Duodenal mucosa (tissue), 2 donors: ENCODE measurements at regions not wholly inside any gene's neighbourhood (a gene's known extent, or its start where the extent isn't known, plus 50 kb on each side); places are given as distances from the start of the nearest gene placed in this dataset.

Experiments used
- H3K27ac ChIP-seq: one replicate; pipeline ENCODE4 v1.7.0; 2013; ENCODE audit warnings: low read depth, low read length
- H3K27me3 ChIP-seq, 2 donors: one replicate each; pipeline ENCODE4 v1.7.0; 2013; ENCODE audit warnings: low read length in 2 of 2, control low read depth in 1 of 2; ENCODE audit not compliant: insufficient read depth in 2 of 2, control insufficient read depth in 1 of 2
- H3K36me3 ChIP-seq, 2 donors: one replicate each; pipeline ENCODE4 v1.7.0; 2013; ENCODE audit warnings: low read length in 2 of 2, control low read depth in 1 of 2; ENCODE audit not compliant: insufficient read depth in 2 of 2, control insufficient read depth in 1 of 2
- H3K4me1 ChIP-seq, 2 donors: one replicate each; pipeline ENCODE4 v1.7.0; 2013; ENCODE audit warnings: low read length in 2 of 2, control low read depth in 1 of 2; ENCODE audit not compliant: insufficient read depth in 2 of 2, control insufficient read depth in 1 of 2
- H3K4me3 ChIP-seq, 2 donors: one replicate each; pipeline ENCODE4 v1.7.0; 2013; ENCODE audit warnings: low read length in 2 of 2, low read depth in 1 of 2
- H3K9ac ChIP-seq, 2 donors: one replicate each; pipeline ENCODE4 v1.7.0; 2013; ENCODE audit warnings: low read length in 2 of 2, low read depth in 1 of 2
- H3K9me3 ChIP-seq, 2 donors: one replicate each; pipeline ENCODE4 v1.7.0; 2013; ENCODE audit warnings: low read length in 2 of 2, control low read depth in 1 of 2; ENCODE audit not compliant: control insufficient read depth in 1 of 2

GRCh38 chrX:110408949-110409588, 50.4 kb downstream of the RTL9 start:
- Histone ChIP-seq H3K4me3 (no peak overlapping the region), H3K27ac (no peak overlapping the region), H3K4me1 (no peaks in the 10 kb centered on the region), H3K9ac (no peak overlapping the region), H3K36me3 (no peaks in the 10 kb centered on the region), H3K27me3 (no peaks in the 10 kb centered on the region), H3K9me3 (no peaks in the 10 kb centered on the region)

GRCh38 chrX:110409925-110410324, 51.3 kb downstream of the RTL9 start:
- Histone ChIP-seq H3K4me1 (no peaks in the 10 kb centered on the region), H3K36me3 (no peaks in the 10 kb centered on the region), H3K4me3 (no peak overlapping the region), H3K27ac (no peak overlapping the region), H3K9ac (no peak overlapping the region), H3K9me3 (no peaks in the 10 kb centered on the region), H3K27me3 (no peaks in the 10 kb centered on the region)

- no peaks in the 10 kb centered on the region for H3K9me3 ChIP-seq
- H3K36me3 ChIP-seq, result no peaks in the 10 kb centered on the region
- H3K4me1 ChIP-seq, result no peaks in the 10 kb centered on the region
- H3K9ac ChIP-seq, result no peak overlapping the region
- H3K27me3 ChIP-seq, result no peaks in the 10 kb centered on the region
- no peak overlapping the region for H3K27ac ChIP-seq
- H3K4me3 ChIP-seq, result no peak overlapping the region
Measured at GRCh38 chrX:110410603-110411002, 52.0 kb downstream of the RTL9 start.

GRCh38 chrX:110412971-110413726, 54.5 kb downstream of the RTL9 start:
- H3K4me3 ChIP-seq, result no peak overlapping the region
- no peaks in the 10 kb centered on the region for H3K27me3 ChIP-seq
- no peaks in the 10 kb centered on the region for H3K36me3 ChIP-seq
- no peaks in the 10 kb centered on the region for H3K4me1 ChIP-seq
- H3K9ac ChIP-seq, result no peak overlapping the region
- no peaks in the 10 kb centered on the region for H3K9me3 ChIP-seq
- no peak overlapping the region for H3K27ac ChIP-seq

GRCh38 chrX:110413727-110414124, 55.1 kb downstream of the RTL9 start:
- Histone ChIP-seq H3K9me3 (no peaks in the 10 kb centered on the region), H3K36me3 (no peaks in the 10 kb centered on the region), H3K4me3 (no peak overlapping the region), H3K27ac (no peak overlapping the region), H3K4me1 (peaks cover 0 to 1% of the 10 kb centered on the region in 2 donors), H3K27me3 (no peaks in the 10 kb centered on the region), H3K9ac (no peak overlapping the region)

GRCh38 chrX:110414273-110414672, 55.6 kb downstream of the RTL9 start:
- no peak overlapping the region for H3K9ac ChIP-seq
- no peak overlapping the region for H3K27ac ChIP-seq
- no peaks in the 10 kb centered on the region for H3K27me3 ChIP-seq
- no peaks in the 10 kb centered on the region for H3K36me3 ChIP-seq
- peaks cover 0 to 5% of the 10 kb centered on the region in 2 donors for H3K4me1 ChIP-seq
- no peaks in the 10 kb centered on the region for H3K9me3 ChIP-seq
- H3K4me3 ChIP-seq, result no peak overlapping the region

- Histone ChIP-seq H3K27me3 (no peaks in the 10 kb centered on the region), H3K4me1 (peaks cover 0 to 5% of the 10 kb centered on the region in 2 donors), H3K4me3 (no peak overlapping the region), H3K36me3 (no peaks in the 10 kb centered on the region), H3K9me3 (no peaks in the 10 kb centered on the region), H3K9ac (no peak overlapping the region), H3K27ac (no peak overlapping the region)
Measured at GRCh38 chrX:110414679-110415439, 56.2 kb downstream of the RTL9 start.

GRCh38 chrX:110415440-110416170, 57.0 kb downstream of the RTL9 start:
- Histone ChIP-seq H3K27ac (no peak overlapping the region), H3K4me1 (peaks cover 0 to 5% of the 10 kb centered on the region in 2 donors), H3K9me3 (no peaks in the 10 kb centered on the region), H3K9ac (no peak overlapping the region), H3K36me3 (no peaks in the 10 kb centered on the region), H3K27me3 (no peaks in the 10 kb centered on the region), H3K4me3 (no peak overlapping the region)

GRCh38 chrX:110417128-110417527, 58.5 kb downstream of the RTL9 start:
- H3K4me1 ChIP-seq, result peaks cover 0 to 5% of the 10 kb centered on the region in 2 donors
- H3K4me3 ChIP-seq, result no peak overlapping the region
- no peaks in the 10 kb centered on the region for H3K9me3 ChIP-seq
- H3K27me3 ChIP-seq, result no peaks in the 10 kb centered on the region
- H3K36me3 ChIP-seq, result no peaks in the 10 kb centered on the region
- no peak overlapping the region for H3K27ac ChIP-seq
- no peak overlapping the region for H3K9ac ChIP-seq
